Activated T-helper 9 cell treated with anti-CD3 and anti-CD28 coated beads, Interleukin-2, amount 50 U/mL, for 16 hours (primary cell): ENCODE measurements at regions not wholly inside any gene's neighbourhood (a gene's known extent, or its start where the extent isn't known, plus 50 kb on each side); places are given as distances from the start of the nearest gene placed in this dataset.

Source experiments
- DNase-seq: peaks from one replicate; pipeline ENCODE4 v3.0.0-alpha.2; 2020; ENCODE audit warnings: low read depth

DNA sequence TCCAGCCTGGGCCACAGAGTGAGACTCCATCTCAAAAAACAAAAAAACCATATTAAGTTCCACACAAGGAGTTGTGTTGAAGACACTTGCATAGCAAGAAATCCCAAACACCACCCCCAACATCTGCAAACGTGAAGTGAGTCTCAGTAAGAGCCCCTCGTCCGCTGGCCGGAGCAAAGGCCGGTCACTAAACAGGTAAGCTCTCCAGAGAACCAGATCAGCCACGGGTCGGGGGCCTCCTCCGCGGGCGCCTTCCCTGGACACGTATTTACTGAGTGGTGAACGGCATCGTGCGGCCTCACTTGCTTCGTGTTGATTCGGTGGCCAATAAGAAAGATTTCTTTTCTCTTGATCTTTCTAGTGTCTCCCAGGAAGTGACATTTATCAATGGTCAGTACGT lies 93.6 kb downstream of the MRPL36 start:
- no peak for DNase-seq

GRCh38 chr5:1704676-1705075 lies 95.0 kb downstream of the MRPL36 start:
- no peak for DNase-seq

GRCh38 chr5:1704266-1704665 lies 95.4 kb downstream of the MRPL36 start:
- no peak for DNase-seq

- DNase-seq = no peak
These were observed 96.1 kb downstream of the MRPL36 start for GRCh38 chr5:1703352-1704050.

GRCh38 chr5:1702318-1702717 lies 97.3 kb downstream of the MRPL36 start:
- DNase-seq = no peak

- no peak for DNase-seq
These were observed 97.8 kb downstream of the MRPL36 start for GRCh38 chr5:1701884-1702283.

DNA sequence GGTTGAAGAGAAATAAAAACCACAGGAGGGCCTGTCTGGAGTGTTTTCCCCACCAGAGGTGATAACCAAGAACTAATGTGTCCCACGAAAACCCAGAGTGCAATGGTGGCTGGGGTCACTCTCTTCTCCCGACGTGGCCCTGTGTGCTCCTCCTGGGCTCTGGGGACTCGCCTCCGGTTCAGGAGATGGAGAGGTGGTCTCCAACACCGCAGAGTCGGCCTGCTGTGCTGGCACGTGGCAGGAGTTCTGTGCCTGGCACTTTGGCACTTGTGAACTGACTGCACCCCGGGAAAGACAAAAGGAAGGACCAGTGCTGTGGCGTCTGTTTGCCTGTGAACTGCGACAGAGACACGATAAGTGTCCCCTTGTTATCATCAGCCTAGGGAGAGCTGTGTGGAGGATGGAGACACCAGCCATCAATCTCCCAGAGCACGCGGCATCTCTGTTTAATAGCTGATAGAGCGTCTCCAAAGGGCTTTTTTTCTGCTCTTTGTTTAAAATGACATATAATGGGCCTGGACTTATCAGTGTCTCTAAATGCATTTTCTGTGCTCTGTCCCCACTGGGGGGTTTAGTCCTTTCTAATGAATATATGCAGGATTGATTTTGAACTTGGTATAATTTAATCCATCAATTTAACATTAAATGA lies 98.3 kb downstream of the MRPL36 start:
- no peak for DNase-seq

GRCh38 chr5:1699394-1699793 lies 100.2 kb downstream of the MRPL36 start:
- DNase-seq = no peak

DNA sequence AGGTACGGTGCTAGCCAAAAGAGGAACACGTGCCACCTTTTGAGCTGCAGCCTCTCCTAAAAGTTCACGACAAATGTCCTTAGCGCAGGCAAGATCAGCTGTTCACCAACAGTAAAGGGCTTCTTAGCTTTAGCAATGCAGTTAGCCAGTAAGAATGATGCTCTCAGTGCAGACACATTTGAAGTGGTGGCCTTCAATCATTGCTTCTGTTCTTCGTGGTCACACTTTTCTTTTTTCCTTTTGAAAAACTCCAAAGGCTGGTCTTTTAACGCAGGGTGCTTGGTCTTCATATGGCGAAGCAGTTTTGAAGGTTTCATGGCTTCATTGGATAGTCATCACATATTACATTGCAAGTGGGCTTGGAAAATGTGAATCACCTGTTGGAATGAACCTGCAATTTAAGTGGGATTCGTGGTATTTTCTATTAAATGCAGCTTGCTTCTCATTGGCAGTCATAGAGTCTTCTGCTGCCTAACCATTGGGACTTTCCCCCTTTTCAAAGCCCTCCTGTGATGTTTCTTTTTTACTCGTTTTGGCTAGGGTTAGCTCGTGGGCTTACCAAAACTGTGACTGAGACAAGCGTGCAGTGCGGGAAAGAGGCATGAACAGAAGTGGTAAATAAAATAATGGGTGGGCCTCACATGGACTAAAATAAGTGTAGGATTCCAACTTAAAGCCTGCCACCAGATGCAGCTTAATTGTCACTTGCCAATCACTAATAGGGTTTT lies 100.9 kb downstream of the MRPL36 start:
- no peak for DNase-seq

DNA sequence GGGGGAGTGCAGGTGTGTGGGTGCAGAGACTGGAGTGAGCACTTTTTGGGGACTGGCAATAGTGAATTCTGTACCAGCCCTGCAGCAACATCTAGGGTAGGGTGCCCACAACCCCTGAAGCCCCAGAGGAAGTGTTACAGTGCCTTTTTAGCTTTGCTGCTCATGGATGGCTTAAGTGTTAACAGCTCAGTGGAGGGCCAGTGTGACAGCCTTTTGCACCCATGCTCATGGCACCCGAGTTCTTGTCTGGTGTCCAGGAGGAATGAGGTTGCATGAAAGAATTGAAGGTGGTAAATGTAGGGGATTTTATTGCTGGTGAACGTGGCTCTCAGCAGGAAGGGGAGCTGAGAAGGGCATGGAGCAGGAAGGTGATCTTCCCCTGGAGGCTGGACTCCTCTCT lies 107.3 kb downstream of the MRPL36 start:
- no peak for DNase-seq

DNA sequence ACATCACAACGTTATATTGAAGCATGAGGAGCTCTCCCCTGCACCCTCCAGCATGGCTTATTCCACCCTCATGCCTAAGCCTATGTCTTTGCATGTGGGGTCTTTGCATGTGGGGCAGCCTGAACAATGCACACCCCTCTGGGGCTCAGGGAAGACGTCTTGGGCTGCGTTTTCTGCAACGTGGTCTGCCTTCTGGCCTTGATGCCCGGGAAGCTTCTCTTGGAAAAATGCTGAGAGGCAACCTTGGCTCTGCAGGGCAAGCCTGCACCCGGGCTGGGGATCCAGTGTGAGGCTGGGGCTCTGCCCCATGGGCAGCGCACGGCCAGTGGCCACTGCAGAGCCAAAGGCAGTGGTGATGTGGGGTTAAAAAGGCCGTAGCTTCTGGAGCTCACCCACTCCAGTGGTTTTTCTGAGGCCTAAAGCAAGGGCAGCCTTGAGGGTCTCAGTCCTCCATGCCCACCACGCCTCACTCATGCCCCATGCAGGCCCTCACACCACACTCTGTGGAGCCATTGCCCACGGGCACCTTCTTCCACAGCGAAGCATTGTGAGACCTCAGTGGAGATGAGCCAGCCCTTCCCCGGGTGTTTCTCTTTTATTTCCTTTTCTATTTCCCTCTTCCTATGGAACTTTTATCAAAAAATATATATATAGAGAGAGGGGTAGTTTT lies 112.2 kb downstream of the MRPL36 start:
- no peak for DNase-seq

DNA sequence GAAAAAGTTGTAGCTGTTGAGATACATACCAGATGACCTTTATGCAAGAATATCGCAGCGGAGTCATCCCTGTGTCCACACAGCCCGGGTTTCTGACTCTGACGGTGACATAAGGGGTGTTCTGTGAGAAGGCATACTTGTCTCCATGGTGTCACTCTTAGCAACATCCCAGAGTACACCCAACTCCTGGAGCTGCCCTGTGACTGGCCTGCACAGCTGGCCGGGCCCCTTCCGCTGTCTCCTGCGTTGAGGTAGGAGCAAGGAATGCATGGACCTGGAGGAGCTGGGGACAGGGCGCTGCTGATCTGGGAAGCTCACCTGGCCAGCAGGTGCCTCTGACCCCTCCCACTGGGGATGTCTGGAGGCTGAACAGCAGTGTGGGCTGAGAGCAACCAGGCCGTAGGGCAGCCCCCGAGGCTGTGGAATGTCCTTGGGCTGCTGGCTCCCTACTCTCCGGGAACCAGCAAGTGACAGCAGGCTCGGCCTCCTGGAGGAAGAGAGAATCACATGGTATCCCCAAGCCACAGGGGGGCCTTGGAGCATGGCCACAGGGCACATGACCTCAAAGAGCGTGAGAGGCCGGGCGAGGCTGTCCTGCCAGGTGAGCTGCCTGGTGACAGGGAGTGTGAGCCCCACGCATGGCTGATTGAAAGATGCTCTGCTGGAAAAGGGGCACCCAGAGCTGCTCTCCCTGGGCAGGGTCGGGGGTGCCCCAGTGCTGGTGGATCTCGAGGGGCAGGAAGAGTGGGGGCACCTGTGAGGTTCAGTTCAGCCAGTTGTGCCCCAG lies 113.4 kb downstream of the MRPL36 start:
- no peak for DNase-seq

- no peak for DNase-seq
These were observed 114.6 kb downstream of the MRPL36 start for GRCh38 chr5:1685066-1685465.

DNA sequence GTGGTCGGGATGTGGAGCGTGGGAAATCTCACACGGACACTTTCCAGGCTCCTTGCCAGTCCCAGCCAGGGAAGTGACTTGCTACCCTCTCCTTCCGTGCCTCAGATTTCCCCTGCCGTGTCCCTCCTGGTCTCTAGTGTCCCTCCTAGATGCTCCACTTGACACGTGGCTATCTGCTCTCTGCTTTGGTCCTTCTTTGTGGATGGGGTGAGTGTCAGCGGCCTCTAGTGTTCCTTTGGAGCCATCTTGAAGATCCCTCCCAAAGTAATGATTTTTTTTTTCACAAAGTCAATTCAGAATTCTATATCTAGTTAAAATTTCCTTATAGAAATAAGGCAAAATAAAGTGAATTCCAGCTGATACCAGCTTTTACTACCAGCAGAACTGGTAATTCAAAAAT lies 117.7 kb downstream of the MRPL36 start:
- no peak for DNase-seq

GRCh38 chr5:1673042-1673677 lies 126.5 kb downstream of the MRPL36 start:
- DNase-seq = no peak

DNA sequence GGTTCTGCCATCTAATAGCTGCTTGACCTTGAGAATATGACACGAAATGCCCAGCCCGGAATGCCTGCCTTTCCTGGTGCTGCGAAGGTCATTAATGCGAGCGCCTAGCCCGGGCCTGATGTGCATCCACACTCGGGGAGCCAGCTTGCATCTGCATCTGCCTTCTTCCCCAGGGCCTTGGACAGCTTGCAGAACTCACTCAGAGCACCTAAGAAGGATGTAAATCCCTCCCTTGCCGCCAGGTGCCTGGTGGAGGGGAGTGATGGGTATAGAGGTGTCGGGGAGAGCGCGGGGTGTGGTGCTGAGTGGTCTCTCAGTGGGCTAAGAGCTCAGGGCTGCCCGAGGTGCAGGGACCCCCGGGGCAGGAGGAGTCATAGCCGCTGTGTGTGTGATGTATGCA lies 127.2 kb downstream of the MRPL36 start:
- DNase-seq = no peak

DNA sequence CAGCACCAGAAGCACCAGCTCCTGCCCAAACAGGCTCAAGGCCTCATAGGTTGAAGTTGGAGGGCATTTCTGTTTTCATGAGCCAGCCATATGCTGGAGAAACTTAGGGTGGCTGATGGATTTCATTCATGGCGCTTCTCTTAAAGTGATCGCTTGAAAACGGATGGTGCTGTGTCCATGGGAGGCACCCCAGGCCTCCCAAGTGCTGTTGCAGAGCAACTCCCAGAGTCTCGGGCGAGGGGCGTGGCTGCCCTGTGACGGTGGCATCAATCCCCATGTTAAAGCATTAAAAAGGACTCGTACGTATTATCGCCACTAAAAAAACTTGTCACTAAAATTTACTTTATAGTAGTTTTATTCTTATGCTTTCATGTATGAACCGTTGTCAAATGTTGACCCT lies 128.3 kb downstream of the MRPL36 start:
- DNase-seq = no peak

- no peak for DNase-seq
These were observed 129.3 kb downstream of the MRPL36 start for GRCh38 chr5:1670351-1670750.

DNA sequence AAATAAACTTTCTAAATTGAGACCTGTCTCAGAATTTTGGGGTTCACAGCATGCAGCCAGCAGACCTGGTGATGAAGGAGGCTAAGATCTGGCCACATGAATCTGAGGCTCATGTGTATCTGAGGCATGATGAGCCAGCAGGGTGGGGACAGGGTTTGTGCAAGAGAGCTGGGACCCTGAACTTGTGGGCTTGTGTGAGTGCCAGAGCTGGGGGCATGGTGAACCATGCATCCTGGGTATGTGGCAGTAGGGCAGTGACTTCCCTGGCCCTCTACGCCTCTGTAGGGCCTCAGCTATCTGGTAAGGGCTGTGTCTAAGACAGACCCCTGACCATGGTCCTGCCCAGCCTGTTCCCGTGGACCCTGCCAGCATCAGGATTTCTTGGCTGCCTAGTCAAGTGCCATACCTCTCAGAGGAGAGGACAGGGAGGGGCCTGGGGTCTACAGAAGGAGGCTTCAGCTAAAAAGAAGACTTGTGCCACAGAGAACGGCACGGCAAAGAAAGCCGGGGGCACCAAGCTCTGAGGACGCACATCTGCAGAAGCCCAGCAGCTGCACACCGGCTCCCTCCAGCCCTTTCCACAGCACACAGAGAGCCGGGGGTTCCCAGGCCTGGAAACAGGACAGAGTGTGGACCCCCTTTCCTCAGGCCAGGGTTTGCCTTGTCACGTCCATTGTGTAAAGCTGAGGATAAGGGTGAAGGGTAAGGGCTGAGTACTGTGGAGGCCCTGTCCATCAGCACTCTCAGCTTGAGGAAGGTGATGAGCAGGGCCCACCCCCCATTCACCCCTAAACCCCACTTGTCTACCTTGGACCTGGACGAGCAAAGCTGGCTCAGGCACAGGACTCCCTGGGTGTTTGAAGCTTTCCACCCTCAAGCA lies 130.1 kb downstream of the MRPL36 start:
- DNase-seq = no peak

GRCh38 chr5:1668141-1668721 lies 131.4 kb downstream of the MRPL36 start:
- DNase-seq = no peak
